B cell (primary cell): ENCODE measurements at regions not wholly inside any gene's neighbourhood (a gene's known extent, or its start where the extent isn't known, plus 50 kb on each side); places are given as distances from the start of the nearest gene placed in this dataset.
"Not testable (repeated sequence)": the region's sequence is repeated elsewhere in the genome, so short reads cannot be mapped to it uniquely, and the experiment has no call there.

Experiments
- ATAC-seq: fragments of 200-7000 bp; cut with Tn5 transposase; one replicate; pipeline ENCODE4 v1.10.0; 2021; ENCODE audit warnings: low read depth, mild to moderate bottlenecking, moderate number of reproducible peaks, moderate library complexity
- CTCF ChIA-PET: fragments of 350-600 bp; sonication (Branson Sonifier 250); formaldehyde crosslinking; loops from one replicate; lab custom pipeline; 2021; ENCODE audit warnings: antibody characterized with exemption, inconsistent platforms; lab: Charles Lee
- POLR2A ChIA-PET: fragments of 350-600 bp; sonication (Branson Sonifier 250); formaldehyde crosslinking; loops from one replicate; lab custom pipeline; 2021; ENCODE audit warnings: antibody characterized with exemption; lab: Charles Lee
- DNase-seq: peaks from one replicate; pipeline ENCODE4 v3.0.0; 2013
- H2AFZ ChIP-seq: 2 replicates; pipeline ENCODE4 v1.6.1; 2012; ENCODE audit warnings: mild to moderate bottlenecking, low read depth, low read length; ENCODE audit not compliant: insufficient read depth, poor library complexity, severe bottlenecking
- H3K27ac ChIP-seq, 2 donors: 1 replicate in 1 of 2; 2 replicates in 1 of 2; pipeline ENCODE4 v1.5.1; 2012 to 2013; ENCODE audit warnings: low read length in 2 of 2, mild to moderate bottlenecking in 2 of 2, moderate library complexity in 1 of 2
- H3K27me3 ChIP-seq, 4 experiments: fragments of 200-600 bp in 1 of 4; sonication (generic) in 1 of 4; replicated peaks in 1 of 4; 1 replicate in 2 of 4; 2 replicates in 2 of 4; pipeline versions ENCODE4 v1.6.1 to v1.7.0; 2013 to 2016; ENCODE audit warnings: low read length in 3 of 4, mild to moderate bottlenecking in 2 of 4, mixed read lengths in 1 of 4, moderate library complexity in 1 of 4; ENCODE audit not compliant: insufficient read depth in 4 of 4, control insufficient read depth in 3 of 4; ENCODE audit errors: control extremely low read depth in 1 of 4
- H3K36me3 ChIP-seq, 2 experiments: replicated peaks in 1 of 2; 1 replicate in 1 of 2; 2 replicates in 1 of 2; pipeline versions ENCODE4 v1.6.1 to v1.7.1; 2013; ENCODE audit warnings: low read length in 1 of 2; ENCODE audit not compliant: insufficient read depth in 2 of 2, control insufficient read depth in 1 of 2; ENCODE audit errors: control extremely low read depth in 1 of 2, extremely low read depth in 1 of 2
- H3K4me1 ChIP-seq, 2 donors: fragments of 200-600 bp in 1 of 2; sonication (generic) in 1 of 2; 1 replicate in 1 of 2; 2 replicates in 1 of 2; pipeline versions ENCODE4 v1.5.1 to v1.6.1; 2013 to 2017; ENCODE audit warnings: low read length in 2 of 2; ENCODE audit not compliant: control insufficient read depth in 2 of 2, insufficient read depth in 2 of 2
- H3K4me2 ChIP-seq: replicated peaks from 2 replicates; pipeline ENCODE3; 2012; ENCODE audit warnings: mild to moderate bottlenecking, low read depth, low read length; ENCODE audit not compliant: poor library complexity, severe bottlenecking
- H3K4me3 ChIP-seq, 5 experiments: fragments of 200-600 bp in 1 of 5; sonication (generic) in 1 of 5; 1 replicate in 3 of 5; 2 replicates in 2 of 5; pipeline versions ENCODE4 v1.5.1 to v1.7.0; 2011 to 2016; ENCODE audit warnings: low read length in 4 of 5, mild to moderate bottlenecking in 4 of 5, low read depth in 2 of 5, control low read depth in 1 of 5, moderate library complexity in 1 of 5; ENCODE audit not compliant: insufficient read depth in 1 of 5; ENCODE audit errors: control extremely low read depth in 1 of 5, extremely low read depth in 1 of 5
- H3K79me2 ChIP-seq: fragments of 200-600 bp; sonication (generic); one replicate; pipeline ENCODE4 v1.6.0; 2016; ENCODE audit warnings: low read length; ENCODE audit not compliant: control insufficient read depth, insufficient read depth
- H3K9ac ChIP-seq: fragments of 200-600 bp; sonication (generic); 2 replicates; pipeline ENCODE4 v1.6.1; 2017; ENCODE audit warnings: mild to moderate bottlenecking, low read length, moderate library complexity
- H3K9me3 ChIP-seq, 3 donors: one replicate each; pipeline versions ENCODE4 v1.6.1 to v1.7.1; 2013; ENCODE audit warnings: low read length in 2 of 3; ENCODE audit not compliant: control insufficient read depth in 2 of 3, insufficient read depth in 1 of 3; ENCODE audit errors: control extremely low read depth in 1 of 3
- H4K20me1 ChIP-seq: 2 replicates; pipeline ENCODE4 v1.6.0; 2012; ENCODE audit warnings: mild to moderate bottlenecking, low read length; ENCODE audit not compliant: insufficient read depth, control insufficient read depth, poor library complexity, severe bottlenecking
- H3K27ac Mint-ChIP-seq: one replicate; pipeline ENCODE4 v1.8.0; 2021; ENCODE audit warnings: mixed read lengths
- H3K27me3 Mint-ChIP-seq: one replicate; pipeline ENCODE4 v1.8.0; 2021; ENCODE audit warnings: mixed read lengths
- H3K4me1 Mint-ChIP-seq: one replicate; pipeline ENCODE4 v1.8.0; 2021; ENCODE audit warnings: mixed read lengths
- H3K4me3 Mint-ChIP-seq: one replicate; pipeline ENCODE4 v1.8.0; 2021; ENCODE audit warnings: mixed read lengths
- H3K9me3 Mint-ChIP-seq: one replicate; pipeline ENCODE4 v1.8.0; 2022; ENCODE audit warnings: mixed read lengths; ENCODE audit not compliant: insufficient read depth
- WGBS: methylation state at CpG from one replicate; pipeline ENCODE4 v1.1.5; 2013; ENCODE audit warnings: missing lambda C conversion rate; ENCODE audit not compliant: insufficient coverage; 5-methylcytosine and 5-hydroxymethylcytosine counted together
- intact Hi-C: fragments of 100-400 bp; cut with micrococcal nuclease; formaldehyde crosslinking; loops from one replicate; pipeline ENCODE4 v1.10.0; 2022

- H3K4me2 ChIP-seq, H3K9ac ChIP-seq, H3K4me1 Mint-ChIP-seq, H3K9me3 ChIP-seq, H4K20me1 ChIP-seq, H3K27me3 Mint-ChIP-seq, H3K79me2 ChIP-seq, H3K27me3 ChIP-seq, H3K9me3 Mint-ChIP-seq, H3K36me3 ChIP-seq, CTCF ChIA-PET, ATAC-seq, H3K4me3 Mint-ChIP-seq, POLR2A ChIA-PET, H3K27ac ChIP-seq, H3K27ac Mint-ChIP-seq, H2AFZ ChIP-seq, DNase-seq, intact Hi-C loops, H3K4me3 ChIP-seq: not testable (repeated sequence)
- H3K4me1 ChIP-seq: peaks cover 0 to 21% of the 10 kb centered on the region in 2 donors
- WGBS: no CpG with 5 or more reads among the region's 7 CpGs
Observed at GRCh38 chr7:73215232-73215631, 93.4 kb downstream of the NSUN5 start.

GRCh38 chr7:73214471-73214870 lies 94.2 kb downstream of the NSUN5 start:
- H3K36me3 ChIP-seq, ATAC-seq, CTCF ChIA-PET, H3K4me3 ChIP-seq, H3K27me3 Mint-ChIP-seq, H3K9me3 ChIP-seq, H3K4me3 Mint-ChIP-seq, H3K9me3 Mint-ChIP-seq, intact Hi-C loops, POLR2A ChIA-PET, H2AFZ ChIP-seq, H3K4me2 ChIP-seq, H3K4me1 Mint-ChIP-seq, H3K27ac Mint-ChIP-seq, H3K27me3 ChIP-seq, H3K9ac ChIP-seq, H3K79me2 ChIP-seq, H4K20me1 ChIP-seq: not testable (repeated sequence)
- Histone ChIP-seq H3K27ac (peak overlapping the region; percentile 44 to 74), H3K4me1 (peaks cover 0 to 21% of the 10 kb centered on the region in 2 donors)
- DNase-seq: peak; percentile 24
- no CpG with 5 or more reads among the region's 4 CpGs for WGBS

GRCh38 chr7:73213076-73213475 lies 95.5 kb downstream of the NSUN5 start:
- H3K4me1 Mint-ChIP-seq, POLR2A ChIA-PET, H3K4me3 ChIP-seq, H3K4me2 ChIP-seq, CTCF ChIA-PET, H3K79me2 ChIP-seq, DNase-seq, H3K9me3 ChIP-seq, H2AFZ ChIP-seq, H3K36me3 ChIP-seq, H3K27me3 ChIP-seq, H3K9ac ChIP-seq, H3K9me3 Mint-ChIP-seq, intact Hi-C loops, H3K27me3 Mint-ChIP-seq, H4K20me1 ChIP-seq, H3K27ac ChIP-seq: not testable (repeated sequence)
- Mint-ChIP-seq H3K27ac (peak overlapping the region; percentile 67), H3K4me3 (peak overlapping the region; percentile 32)
- peaks cover 0 to 21% of the 10 kb centered on the region in 2 donors for H3K4me1 ChIP-seq
- ATAC-seq: peak; percentile 25
- WGBS: no CpG with 5 or more reads among the region's 7 CpGs

- H3K79me2 ChIP-seq, H3K4me3 Mint-ChIP-seq, H3K4me1 Mint-ChIP-seq, H3K9me3 ChIP-seq, H3K9ac ChIP-seq, ATAC-seq, H4K20me1 ChIP-seq, H3K27me3 ChIP-seq, H3K9me3 Mint-ChIP-seq, CTCF ChIA-PET, H3K27ac Mint-ChIP-seq, intact Hi-C loops, H3K27me3 Mint-ChIP-seq, H3K4me3 ChIP-seq, H3K27ac ChIP-seq, POLR2A ChIA-PET, H3K36me3 ChIP-seq, DNase-seq, H3K4me2 ChIP-seq, H2AFZ ChIP-seq, H3K4me1 ChIP-seq: not testable (repeated sequence)
- WGBS: no CpG with 5 or more reads among the region's 3 CpGs
Observed at GRCh38 chr7:73205594-73205993, 103.0 kb downstream of the NSUN5 start.
